ENCODE measurements at regions not wholly inside any gene's neighbourhood (a gene's known extent, or its start where the extent isn't known, plus 50 kb on each side); places are given as distances from the start of the nearest gene placed in this dataset.
"Not testable (repeated sequence)": the region's sequence is repeated elsewhere in the genome, so short reads cannot be mapped to it uniquely, and the experiment has no call there.

DNA sequence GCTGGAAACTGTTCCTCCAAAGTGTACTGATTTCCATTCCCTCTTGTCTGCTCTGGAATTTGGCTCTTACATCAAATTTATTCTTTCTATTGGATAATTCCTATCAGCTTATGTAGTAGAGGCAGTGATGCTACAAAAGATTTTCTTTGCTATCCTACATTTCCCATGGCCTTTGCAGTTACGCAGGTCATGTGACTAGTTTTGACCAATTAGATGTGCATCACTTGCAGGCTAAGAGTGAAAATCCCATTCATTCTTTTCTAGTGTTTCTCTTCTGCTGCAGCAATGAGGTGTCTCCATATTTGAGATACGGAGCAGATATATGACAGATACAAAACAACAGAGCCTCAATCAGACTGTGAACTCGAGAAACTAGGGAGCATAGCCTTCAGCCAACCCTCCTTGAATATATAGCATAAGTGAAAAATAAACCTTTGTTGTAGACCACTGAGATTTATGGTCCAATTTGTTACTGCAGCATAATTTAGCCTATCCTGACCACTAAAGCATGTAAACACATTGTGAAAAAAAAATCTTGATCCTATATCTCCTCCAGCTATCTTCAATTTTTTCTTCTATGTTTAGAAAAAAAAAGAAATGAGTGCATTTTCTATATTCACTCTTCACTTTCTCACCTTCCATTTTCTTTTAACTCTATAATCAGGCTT is 102.0 kb downstream of the HNMT start:
- DNase-seq = no peak

DNA sequence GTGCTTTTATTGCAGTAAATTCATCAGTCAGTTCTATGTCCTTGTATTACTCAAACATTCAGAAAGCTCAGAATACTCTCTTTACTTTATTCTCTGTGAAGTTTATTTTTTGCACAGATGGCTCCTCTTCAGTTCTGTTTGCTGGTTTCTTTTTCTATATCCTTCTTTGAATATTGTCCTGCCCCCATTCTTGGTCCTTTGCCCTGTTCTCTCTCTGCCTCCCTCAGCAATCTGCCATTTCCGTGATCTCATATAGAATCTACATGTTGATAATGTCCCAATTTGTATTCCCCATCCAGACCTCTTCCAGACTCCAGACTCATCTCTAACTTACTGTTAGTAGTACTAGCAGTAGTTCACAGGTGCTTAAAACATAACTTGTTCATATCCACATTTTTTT is 102.6 kb downstream of the HNMT start:
- no peak for DNase-seq

DNA sequence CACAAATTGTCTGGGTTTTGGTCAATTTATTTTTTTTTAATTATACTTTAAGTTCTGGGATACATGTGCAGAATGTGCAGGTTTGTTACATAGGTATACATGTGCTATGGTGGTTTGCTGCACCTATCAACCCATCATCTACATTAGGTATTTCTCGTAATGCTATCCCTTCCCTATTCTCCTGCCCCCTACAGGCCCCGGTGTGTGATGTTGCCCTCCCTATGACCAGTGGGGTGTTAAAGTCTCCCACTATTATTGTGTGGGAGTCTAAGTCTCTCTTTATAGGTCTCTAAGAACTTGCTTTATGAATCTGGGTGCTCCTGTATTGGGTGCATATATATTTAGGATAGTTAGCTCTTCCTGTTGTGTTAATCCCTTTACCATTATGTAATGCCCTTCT is 104.4 kb downstream of the HNMT start:
- not testable (repeated sequence) for DNase-seq

DNA sequence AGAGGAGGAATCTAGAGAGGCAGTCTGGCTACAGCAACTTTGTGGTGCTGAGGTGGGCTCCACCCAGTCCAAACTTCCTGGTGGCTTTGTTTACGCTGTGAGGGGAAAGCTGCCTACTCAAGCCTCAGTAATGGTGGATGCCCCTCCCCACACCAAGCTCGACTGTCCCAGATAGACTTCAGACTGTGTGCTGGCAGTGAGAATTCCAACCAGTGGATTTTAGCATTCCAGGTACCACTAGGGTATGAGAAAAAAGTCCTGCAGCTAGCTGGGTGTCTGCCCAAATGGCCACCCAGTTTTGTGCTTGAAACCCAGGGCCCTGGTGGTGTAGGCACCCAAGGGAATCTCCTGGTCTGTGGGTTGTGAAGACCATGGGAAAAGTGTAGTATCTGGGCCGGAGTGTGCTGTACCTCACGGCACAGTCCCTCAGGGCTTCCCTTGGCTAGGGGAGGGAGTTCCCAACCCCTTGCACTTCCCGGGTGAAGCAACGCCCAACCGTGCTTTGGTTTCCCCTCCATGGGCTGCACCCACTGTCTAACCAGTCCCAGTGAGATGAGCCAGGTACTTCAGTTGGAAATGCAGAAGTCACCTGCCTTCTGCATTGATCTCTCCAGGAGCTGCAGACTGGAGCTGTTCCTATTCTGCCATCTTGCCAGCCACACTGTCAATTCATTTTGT is 106.9 kb downstream of the HNMT start:
- DNase-seq = not testable (repeated sequence)

DNA sequence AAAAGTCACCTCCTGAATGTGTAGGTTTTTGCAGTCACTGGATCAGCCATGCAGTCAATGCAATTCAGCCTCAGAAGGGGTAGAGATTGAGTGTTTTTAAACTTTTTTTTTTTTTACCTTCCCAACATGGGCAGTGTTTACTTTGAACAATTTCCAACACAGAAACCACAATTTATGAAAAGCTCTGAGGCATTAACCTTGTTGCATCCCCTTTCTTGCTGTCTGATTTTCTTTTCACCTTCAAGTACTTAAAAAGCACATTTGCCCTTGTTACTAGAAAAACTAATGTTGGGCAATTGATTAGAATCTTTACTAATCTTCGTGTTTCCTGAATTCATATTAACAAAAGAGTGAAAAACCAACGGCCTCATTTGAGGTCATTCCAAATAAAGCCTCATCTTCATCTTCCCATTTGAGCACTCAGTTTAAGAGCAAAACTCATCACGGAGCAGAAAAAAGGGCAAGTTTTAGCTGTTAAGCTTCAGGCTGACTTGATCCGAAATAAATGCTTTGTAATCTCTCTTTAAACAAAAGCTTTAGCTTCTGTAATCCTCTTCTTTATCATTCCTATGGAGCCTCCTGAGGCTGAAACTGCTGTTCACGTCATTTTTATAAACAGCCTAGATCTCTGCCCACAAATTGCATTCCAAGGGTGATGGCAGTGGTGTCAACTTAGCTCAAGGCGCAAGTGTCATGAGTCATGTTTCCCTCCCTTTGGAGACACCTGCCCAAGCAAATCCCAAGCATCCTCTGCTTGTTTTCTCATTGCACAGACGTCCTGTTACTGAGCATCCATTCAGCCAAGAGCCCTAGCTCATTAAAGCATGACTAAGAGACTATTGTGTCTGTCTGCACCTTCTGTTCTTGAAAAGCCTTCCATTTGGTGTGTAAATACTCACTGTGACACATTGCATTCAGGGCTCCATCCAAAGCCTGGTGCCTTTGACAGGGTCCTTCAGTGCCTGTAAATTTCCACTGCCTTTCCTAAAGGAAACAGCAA is 107.7 kb downstream of the HNMT start:
- DNase-seq = peak in 1 of 2 donors; percentile 37

DNA sequence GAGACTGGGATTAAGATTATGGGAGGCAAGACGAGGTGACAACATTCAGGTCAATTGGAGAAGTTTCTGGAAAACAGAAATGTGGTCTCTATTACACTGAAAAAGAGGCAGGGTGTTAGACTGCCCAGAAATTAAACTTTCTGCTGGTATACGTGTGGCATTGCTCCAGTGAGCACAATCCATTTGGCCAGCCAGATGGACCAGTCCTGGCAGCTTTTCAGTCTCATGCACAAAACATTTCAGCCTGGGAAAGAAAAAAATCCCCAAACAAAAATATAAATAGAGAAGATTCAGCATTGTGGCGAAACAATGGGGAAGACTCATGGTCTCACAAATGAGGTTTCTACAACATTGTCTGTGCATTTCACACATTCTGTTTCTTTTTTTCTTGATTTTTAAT is 113.9 kb downstream of the HNMT start:
- peak; percentile 21 to 52 for DNase-seq

DNA sequence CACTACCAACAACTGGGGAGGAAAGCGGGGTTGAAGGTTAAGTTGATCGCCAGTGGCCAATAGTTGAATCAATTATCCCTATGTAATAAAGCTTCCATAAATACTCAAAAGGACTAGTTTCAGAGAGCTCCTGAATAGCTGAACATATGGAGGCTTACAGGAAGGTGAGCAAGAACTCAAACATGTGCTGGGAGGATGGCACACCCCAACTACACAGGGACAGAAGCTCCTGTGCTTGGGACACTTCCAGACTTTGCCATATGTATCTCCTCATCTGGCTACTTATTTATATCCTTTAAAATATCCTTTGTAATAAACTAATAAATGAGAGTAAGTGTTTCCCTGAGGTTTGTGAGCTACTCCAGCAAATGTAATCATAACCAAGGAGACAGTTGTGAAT is 115.7 kb downstream of the HNMT start:
- DNase-seq = no peak

DNA sequence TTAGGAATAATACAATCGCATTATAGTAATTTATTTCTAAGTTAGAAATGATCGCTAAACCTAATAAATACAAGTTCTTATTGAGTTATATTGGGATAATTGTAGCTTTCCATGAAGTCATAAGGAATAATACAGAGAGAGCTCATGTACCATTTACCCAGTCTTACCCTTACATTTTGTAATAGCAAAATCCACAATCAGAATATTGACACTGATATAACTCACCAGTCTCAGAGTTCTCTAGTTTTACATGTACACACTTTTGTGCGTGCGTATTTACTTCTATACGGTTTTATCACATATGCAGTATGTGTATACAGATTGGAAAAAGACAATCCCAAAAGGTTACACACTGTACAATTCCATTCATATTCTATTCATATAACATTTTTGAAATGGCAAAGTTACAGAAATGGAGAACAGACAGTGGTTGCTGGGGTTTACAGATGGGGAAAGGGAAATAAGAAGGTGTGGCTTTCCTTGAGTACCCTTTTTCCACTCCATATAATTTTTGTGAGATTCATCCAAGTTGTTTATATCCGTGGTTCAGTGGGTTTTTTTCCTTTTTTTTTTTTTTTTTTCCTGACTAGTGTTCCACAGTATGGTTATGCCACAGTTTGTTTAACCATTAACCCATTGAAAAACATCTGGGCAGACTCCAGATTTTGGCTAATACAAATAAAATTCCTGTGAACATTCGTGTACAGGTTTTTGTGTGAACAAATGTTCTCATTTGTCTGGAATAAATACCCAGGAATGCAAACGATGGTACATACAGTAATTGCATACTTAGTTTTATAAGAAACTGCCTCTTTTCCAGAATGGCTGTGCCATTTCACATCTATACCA is 117.2 kb downstream of the HNMT start:
- no peak for DNase-seq

DNA sequence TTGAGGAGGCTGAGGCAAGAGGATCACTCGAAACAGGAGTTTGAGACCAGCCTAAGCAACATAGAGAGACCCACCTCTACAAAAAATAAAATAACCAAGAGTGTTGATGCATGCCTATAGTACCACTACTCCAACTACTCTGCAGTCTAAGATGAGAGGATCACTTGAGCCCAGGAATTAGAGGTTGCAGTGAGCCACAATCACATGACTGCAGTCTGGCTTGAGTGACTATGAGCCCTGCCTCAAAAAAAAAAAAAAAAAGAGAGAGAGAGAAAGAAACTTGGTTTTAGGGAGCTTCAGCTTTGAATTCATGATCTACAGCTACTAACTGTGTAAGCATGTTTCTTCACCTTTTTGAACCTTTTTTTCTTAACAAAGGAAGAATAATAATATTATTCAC is 119.9 kb downstream of the HNMT start:
- no peak for DNase-seq

DNA sequence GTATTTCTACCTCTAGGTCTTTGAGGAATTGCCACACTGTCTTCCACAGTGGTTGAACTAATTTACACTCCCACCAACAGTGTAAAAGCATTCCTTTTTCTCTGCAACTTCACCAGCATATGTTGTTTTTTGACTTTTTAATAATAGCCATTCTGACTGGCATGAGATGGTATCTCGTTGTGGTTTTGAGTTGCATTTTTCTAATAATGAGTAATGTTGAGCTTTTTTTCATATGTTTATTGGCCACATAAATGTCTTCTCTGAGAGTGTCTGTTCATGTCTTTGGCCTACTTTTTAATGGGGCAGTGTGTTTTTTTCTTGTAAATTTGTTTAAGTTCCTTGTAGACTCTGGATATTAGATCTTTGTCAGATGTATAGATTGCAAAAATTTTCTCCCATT is 121.2 kb downstream of the HNMT start:
- DNase-seq = not testable (repeated sequence)

DNA sequence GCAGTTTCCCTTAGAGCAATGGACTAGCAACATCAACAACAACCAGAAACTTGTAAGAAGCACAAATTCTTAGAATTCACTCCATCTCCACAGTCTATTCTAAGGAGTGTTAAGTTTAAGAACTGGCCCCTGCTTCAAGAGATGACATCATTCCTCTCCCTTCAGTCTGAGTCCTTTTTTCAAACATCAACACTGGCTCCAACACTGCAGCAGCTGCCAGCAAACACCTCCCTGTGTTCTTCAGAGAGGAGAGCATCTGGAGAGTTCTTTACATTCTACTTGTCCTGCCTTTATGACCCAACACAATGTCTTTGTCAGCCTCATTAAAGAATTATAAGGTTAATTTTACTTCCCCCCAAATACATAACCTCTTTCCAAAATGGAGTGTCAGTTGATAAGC is 122.3 kb downstream of the HNMT start:
- no peak for DNase-seq

DNA sequence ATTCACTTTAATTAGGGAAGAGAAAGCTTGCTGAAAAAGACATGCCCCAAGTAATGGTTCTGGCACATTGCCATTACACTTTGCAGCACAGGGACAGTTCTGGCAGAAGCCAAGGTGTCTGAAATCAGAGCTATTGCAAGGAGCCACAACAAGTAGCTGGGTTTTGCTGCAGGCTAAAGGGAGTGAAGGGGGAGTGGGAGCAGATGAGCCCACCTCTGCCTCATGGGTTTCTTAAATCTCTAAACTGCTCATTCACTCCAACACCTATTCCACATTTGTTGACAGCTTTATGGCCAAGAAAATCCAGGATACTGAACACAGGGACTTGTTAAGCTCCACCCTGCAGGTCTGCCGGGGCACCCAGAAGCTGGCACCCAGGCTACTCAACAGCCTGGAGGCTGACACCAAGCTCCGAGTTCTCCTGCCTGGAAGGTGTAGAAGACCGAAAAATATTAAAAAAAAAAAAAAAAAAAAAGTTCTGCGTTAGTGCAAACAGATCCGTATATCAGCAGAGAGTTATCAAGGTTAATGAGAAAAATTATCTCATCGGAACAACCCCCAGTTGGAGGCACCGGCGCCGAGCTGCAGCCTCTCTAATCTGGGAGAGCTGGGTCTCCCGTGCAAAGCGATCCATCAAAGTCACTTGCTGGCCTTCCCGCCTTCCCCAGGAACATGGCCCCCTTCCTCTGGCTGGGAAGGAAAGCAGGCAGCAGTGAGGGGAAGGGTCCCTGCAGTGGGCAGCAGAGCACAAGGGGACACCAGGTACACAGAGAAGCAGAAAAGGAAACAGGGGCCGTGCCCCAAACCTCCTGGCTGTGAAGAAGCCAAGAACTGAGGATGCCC is 123.7 kb downstream of the HNMT start:
- DNase-seq = no peak

DNA sequence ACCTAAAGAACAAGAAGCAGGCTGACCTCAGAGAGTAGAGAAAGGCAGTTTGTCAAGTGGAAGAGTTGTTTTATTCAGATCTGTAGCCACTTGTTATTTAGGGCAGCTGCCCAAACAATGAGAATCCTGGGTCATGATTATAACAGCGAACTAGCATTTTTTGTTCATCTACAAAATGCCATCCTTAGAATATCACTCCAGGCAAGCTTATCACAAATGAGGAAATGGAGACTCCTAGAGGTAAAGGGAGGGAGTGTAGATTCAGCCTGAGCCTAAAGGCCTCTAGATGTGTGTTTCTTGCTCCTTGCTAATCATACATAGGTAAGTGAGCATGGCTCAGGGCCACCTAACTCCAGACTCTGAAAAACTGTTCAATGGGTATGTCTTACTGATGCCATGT is 126.1 kb downstream of the HNMT start:
- DNase-seq = peak; percentile 1 to 57

DNA sequence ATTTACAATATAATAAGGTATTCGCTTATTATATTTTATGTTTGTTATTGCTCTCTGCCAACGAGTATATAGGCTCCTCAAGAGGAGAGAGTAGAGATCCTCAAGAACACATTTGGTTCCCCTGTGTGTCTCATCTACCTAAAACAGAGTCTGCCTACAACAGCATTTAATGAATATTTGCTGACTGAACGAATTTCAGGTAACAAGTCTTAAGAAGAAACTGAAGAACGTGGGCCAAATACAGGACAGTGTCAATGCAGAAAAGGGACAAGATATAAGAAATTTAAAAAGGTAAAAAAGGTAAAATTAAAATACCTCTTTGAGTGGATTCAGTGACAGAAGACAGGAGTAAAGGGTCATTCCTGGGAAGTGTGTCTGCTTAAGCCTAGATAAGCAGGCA is 129.2 kb downstream of the HNMT start:
- DNase-seq = no peak

DNA sequence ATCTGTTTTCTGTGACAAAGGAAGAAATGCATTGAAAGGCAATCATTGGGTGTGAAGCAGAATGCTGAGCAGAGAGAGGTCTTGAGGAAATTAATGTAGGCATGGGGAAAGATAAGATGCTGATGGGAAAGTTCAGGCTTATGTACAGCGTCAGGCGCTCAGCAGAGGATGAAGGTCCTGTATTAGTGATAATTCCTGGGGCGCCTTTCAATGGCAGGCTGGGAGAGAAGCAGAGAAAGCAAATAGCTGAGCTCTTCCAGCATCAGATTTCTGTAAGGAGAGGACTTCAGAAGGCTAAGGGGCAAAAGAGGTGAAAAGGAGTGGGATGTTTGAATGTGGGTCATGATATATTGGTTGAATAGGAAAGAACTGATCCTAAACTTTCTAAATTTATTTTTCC is 129.8 kb downstream of the HNMT start:
- no peak for DNase-seq

DNA sequence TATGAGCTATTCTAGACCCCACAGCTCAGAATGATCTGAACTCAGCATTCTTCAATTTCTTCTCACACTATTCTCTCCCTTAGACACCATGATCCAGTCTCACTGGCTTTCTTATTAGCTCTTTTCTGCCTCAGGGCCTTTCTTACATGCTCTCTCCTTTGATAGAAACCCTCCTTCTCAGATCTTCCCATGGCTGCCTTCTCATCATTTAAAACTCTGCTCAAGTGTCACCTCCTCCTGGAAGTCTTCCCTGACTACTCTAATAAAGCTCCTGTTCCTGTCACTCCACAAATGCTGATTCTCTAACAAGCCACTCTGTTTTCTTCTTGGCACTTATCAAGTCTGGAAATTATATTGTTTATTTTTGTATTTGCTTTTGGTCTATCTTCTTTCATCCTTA is 131.1 kb downstream of the HNMT start:
- no peak for DNase-seq

DNA sequence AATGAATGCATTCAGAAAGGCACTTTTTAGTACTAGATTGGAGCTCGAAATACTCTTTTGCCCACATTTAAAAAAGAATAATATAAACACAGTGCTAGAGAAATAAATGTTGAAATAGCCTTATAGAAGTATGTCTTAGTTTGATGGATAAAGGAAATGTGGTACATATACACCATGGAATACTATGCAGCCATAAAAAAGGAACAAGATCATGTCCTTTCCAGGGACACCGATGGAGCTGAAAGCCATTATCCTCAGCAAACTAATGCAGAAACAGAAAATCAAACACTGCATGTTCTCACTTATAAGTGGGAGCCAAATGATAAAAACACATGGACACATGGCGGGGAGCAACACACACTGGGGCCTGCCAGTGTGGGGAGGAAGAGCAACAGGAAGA is 135.0 kb downstream of the HNMT start:
- not testable (repeated sequence) for DNase-seq

DNA sequence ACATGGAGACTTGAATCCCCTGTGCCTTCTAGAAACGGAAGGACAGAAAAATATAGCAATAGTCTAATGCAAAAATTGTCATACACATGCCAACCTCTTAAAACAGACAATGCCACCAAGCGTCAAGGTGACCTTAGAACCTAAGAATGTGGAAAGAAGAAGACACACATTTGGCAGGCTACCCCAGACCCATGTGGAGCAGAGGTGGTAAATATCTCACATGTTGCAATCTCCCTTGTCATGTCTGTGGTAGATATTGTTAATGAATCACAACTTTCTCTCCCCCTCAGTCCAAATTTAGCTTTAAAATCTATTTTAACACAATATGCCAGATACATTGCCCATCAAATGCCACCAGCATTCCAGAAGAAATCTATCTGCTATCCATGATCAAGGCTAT is 137.4 kb downstream of the HNMT start:
- DNase-seq = no peak

DNA sequence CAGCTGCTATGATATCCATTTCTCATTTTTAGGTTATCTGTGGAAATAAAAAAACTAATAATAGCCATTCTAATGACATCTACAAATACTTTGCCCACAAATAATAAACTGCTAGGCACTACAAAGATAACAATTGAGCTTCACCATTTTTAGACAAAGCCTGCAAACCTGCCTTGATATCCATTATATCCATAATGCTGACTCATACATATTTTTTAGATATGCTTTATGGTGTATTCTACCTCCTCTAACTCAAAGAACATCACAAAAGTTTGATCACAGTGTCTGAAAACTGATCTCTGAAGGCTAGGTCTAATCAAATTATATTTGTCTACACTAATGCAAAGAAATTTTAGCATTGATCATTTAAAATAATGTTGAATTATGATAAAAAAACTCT is 138.4 kb downstream of the HNMT start:
- no peak for DNase-seq

DNA sequence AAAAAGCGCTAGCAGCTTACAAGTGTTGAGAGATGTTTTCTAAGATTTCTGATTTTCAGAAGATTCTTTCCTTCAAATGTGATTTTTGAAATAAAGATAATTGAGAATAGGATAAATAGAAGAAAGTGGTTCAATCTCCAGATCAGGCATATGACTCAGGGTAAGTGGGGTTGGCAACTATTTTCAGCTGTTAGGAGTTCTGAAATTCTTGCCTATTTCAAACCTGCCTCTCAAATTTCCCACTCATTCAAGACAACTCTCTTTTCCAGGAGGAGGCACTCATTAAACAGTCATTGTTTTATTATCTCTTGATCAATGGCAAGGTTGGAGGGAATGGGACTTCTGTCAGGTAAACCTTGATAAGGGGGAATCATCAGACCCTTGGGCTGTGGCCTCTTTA is 138.9 kb downstream of the HNMT start:
- no peak for DNase-seq

DNA sequence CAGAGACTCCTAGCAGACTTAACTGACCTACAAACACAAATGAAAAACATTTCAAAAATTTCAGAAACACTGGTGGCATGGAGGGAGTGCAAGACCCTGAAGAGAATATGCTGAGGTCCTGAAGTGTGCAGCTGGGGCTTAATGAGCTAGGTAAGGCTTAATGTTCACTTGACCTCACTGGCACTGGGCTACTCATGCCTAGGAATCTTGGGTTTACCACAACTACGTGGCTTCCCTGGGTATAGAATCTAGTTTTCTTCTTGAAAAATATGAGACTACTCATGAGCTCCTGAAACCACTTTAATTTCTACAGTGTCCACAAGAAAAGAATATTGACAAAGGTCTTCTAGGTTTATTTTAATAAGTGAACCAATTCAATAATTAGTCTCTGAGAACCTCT is 139.8 kb downstream of the HNMT start:
- DNase-seq = no peak

DNA sequence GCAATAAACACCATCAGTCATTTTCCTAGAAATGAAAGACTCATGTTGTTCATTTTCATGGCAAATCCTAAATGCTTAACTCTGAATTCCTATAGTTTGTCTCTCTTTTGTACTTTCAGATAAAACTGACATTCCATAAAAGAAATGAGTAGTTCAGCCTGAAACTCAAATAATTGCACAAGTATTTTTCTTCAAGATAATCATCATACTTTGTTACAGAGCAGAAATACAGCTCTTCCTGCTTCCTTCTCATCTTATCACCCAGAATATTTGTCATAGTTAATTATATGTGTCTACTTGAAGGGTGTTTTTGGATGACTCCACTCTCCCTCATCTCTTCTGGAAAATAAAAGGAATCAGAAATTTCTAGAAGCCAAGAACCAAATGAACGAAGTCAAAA is 141.1 kb downstream of the HNMT start:
- DNase-seq = no peak
